ENCODE measurements at regions not wholly inside any gene's neighbourhood (a gene's known extent, or its start where the extent isn't known, plus 50 kb on each side); places are given as distances from the start of the nearest gene placed in this dataset.

DNA sequence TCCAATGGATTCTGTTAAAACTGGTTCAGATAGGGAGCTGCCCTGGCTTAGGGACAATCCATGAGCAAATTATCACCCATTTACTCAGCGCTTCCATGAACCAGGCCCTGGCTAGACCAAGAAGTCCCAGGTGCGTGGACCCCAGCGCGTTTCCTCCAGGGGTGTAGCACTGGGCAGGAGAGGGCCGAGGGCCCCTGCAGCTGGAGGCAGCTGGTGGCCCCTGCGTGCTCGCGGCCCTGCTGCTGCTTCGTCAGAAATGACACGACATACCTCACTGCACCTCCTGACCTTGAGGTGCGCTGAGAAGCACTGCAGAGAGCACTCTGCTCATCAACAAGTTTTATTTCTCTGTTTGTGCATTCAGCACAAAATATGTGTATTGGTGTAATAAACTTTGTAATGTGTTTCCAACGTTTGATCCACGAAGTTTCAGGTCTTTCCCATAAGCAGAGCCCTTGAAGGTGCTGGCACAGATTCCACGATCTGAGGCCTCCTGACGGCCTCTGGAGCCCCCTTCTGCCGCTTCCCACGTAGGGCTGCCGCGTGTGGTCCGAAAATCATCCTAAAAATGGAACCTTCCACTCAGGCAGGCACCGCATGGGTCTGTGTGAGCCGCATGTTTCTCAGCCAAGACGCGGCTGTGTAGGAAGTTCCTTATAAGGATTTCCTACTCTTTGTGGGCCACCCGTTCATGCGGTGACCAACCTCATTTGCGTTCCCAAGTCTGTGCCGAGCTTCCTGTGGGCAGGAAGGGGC lies 50.8 kb upstream of the ZCCHC14 start:
- Mint-ChIP-seq H3K27ac (no peak overlapping the region), H3K9me3 (peaks cover 6% of the 10 kb centered on the region)

DNA sequence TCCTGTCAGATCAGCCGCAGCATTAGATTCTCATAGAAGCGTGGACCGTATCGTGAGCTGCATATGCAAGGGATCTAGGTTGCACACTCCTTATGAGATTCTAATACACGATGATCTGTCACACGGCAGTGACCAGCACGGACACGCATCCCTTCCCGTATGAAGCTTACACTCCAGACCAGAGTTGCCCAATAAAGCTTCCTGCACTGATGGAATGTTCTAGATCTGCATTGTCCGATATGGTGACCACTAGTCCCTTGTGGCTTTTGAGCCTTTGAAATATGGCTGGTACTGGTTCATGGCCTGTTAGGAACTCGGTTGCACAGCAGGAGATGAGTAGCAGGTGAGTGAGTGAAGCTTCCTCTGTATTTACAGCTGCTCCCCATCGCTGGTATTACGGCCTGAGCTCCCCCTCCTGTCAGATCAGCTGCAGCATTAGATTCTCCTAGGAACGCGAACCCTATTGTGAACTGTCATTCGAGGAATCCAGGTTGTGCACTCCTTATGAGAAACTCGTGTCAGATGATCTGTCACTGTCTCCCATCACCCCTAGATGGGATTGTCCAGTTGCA lies 49.8 kb upstream of the ZCCHC14 start:
- H3K4me3 Mint-ChIP-seq = no peak overlapping the region
- no peak for DNase-seq (ENCODE audit: extremely low spot score, unreplicated experiment)
- peaks cover 18% of the 10 kb centered on the region for H3K4me1 Mint-ChIP-seq (ENCODE audit: unreplicated experiment)
- H3K27ac Mint-ChIP-seq = no peak overlapping the region
- peaks cover 23% of the 10 kb centered on the region for H3K27me3 Mint-ChIP-seq
- peaks cover 6% of the 10 kb centered on the region for H3K9me3 Mint-ChIP-seq
- H3K36me3 Mint-ChIP-seq = no peaks in the 10 kb centered on the region
- TF ChIP-seq, protein P1, sequence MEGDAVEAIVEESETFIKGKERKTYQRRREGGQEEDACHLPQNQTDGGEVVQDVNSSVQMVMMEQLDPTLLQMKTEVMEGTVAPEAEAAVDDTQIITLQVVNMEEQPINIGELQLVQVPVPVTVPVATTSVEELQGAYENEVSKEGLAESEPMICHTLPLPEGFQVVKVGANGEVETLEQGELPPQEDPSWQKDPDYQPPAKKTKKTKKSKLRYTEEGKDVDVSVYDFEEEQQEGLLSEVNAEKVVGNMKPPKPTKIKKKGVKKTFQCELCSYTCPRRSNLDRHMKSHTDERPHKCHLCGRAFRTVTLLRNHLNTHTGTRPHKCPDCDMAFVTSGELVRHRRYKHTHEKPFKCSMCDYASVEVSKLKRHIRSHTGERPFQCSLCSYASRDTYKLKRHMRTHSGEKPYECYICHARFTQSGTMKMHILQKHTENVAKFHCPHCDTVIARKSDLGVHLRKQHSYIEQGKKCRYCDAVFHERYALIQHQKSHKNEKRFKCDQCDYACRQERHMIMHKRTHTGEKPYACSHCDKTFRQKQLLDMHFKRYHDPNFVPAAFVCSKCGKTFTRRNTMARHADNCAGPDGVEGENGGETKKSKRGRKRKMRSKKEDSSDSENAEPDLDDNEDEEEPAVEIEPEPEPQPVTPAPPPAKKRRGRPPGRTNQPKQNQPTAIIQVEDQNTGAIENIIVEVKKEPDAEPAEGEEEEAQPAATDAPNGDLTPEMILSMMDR (conservative IDR thresholded peaks at IDR 0.05) = no peak

More for the DNA sequence above, 50.8 kb upstream of the ZCCHC14 start:
- Mint-ChIP-seq H3K4me3 (no peak overlapping the region), H3K36me3 (no peaks in the 10 kb centered on the region), H3K4me1 (ENCODE audit: unreplicated experiment) (peaks cover 12% of the 10 kb centered on the region), H3K27me3 (peaks cover 26% of the 10 kb centered on the region)
- no peak for DNase-seq (ENCODE audit: extremely low spot score, unreplicated experiment)
- TF ChIP-seq, protein P1 (conservative IDR thresholded peaks at IDR 0.05) = no peak

Data from type B pancreatic cell (in vitro differentiated cells).